ENCODE measurements at regions not wholly inside any gene's neighbourhood (a gene's known extent, or its start where the extent isn't known, plus 50 kb on each side); places are given as distances from the start of the nearest gene placed in this dataset.

DNA sequence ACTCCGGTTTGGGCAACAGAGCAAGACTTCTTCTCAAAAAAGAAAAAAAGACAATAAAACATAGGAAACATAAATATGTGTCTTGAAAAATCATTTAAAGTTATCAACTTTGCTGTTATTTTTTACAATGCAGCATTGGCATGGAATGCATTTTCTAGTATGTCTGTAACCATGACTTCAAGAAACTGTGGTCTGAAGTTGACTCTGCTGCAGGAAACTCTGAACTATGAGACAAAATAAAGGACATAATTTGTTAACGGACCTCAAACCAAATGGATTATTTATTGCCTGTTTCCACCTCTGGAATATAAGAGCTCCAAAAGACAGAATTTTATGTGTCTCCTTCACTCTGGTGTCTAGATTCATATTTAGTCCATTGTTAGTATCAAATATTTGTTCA lies 79.1 kb downstream of the TRIB2 start:
- no peak for DNase-seq (ENCODE audit: low spot score)
- in situ Hi-C loops (cut with MboI; ENCODE audit: low sequenced_read_pairs, unreplicated experiment), result no loop called here
- TF ChIP-seq, protein P1, sequence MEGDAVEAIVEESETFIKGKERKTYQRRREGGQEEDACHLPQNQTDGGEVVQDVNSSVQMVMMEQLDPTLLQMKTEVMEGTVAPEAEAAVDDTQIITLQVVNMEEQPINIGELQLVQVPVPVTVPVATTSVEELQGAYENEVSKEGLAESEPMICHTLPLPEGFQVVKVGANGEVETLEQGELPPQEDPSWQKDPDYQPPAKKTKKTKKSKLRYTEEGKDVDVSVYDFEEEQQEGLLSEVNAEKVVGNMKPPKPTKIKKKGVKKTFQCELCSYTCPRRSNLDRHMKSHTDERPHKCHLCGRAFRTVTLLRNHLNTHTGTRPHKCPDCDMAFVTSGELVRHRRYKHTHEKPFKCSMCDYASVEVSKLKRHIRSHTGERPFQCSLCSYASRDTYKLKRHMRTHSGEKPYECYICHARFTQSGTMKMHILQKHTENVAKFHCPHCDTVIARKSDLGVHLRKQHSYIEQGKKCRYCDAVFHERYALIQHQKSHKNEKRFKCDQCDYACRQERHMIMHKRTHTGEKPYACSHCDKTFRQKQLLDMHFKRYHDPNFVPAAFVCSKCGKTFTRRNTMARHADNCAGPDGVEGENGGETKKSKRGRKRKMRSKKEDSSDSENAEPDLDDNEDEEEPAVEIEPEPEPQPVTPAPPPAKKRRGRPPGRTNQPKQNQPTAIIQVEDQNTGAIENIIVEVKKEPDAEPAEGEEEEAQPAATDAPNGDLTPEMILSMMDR (IDR thresholded peaks at IDR 0.05; ENCODE audit: borderline replicate concordance, control extremely low read depth, extremely low read depth, insufficient read depth, missing control alignments), result no peak

- TF ChIP-seq, protein P1 (IDR thresholded peaks at IDR 0.05; ENCODE audit: borderline replicate concordance, control extremely low read depth, extremely low read depth, insufficient read depth, missing control alignments), result no peak
- no peak for DNase-seq (ENCODE audit: low spot score)
- in situ Hi-C loops (cut with MboI; ENCODE audit: low sequenced_read_pairs, unreplicated experiment), result no loop called here
Observed at GRCh38 chr2:12796657-12797056, 79.9 kb downstream of the TRIB2 start.

GRCh38 chr2:12797815-12798214 lies 81.1 kb downstream of the TRIB2 start:
- in situ Hi-C loops (cut with MboI; ENCODE audit: low sequenced_read_pairs, unreplicated experiment), result no loop called here
- TF ChIP-seq, protein P1 (IDR thresholded peaks at IDR 0.05; ENCODE audit: borderline replicate concordance, control extremely low read depth, extremely low read depth, insufficient read depth, missing control alignments), result no peak
- no peak for DNase-seq (ENCODE audit: low spot score)

GRCh38 chr2:12803607-12804006 lies 86.9 kb downstream of the TRIB2 start:
- in situ Hi-C loops (cut with MboI; ENCODE audit: low sequenced_read_pairs, unreplicated experiment), result no loop called here
- no peak for DNase-seq (ENCODE audit: low spot score)
- TF ChIP-seq, protein P1 (IDR thresholded peaks at IDR 0.05; ENCODE audit: borderline replicate concordance, control extremely low read depth, extremely low read depth, insufficient read depth, missing control alignments), result no peak

- in situ Hi-C loops (cut with MboI; ENCODE audit: low sequenced_read_pairs, unreplicated experiment), result no loop called here
- no peak for DNase-seq (ENCODE audit: low spot score)
- TF ChIP-seq, protein P1 (IDR thresholded peaks at IDR 0.05; ENCODE audit: borderline replicate concordance, control extremely low read depth, extremely low read depth, insufficient read depth, missing control alignments), result no peak
Observed at GRCh38 chr2:12804091-12804856, 87.5 kb downstream of the TRIB2 start.

- no peak for DNase-seq (ENCODE audit: low spot score)
- in situ Hi-C loops (cut with MboI; ENCODE audit: low sequenced_read_pairs, unreplicated experiment), result no loop called here
- TF ChIP-seq, protein P1 (IDR thresholded peaks at IDR 0.05; ENCODE audit: borderline replicate concordance, control extremely low read depth, extremely low read depth, insufficient read depth, missing control alignments), result no peak
Observed at GRCh38 chr2:12805033-12805432, 88.3 kb downstream of the TRIB2 start.
